Fibroblast of lung (primary cell): ENCODE measurements at regions not wholly inside any gene's neighbourhood (a gene's known extent, or its start where the extent isn't known, plus 50 kb on each side); places are given as distances from the start of the nearest gene placed in this dataset.
A peak's percentile ranks its signal among the peaks of the same experiment; 100 is the strongest.

Experiments
- DNase-seq, 2 donors: peaks; one replicate each; pipeline versions ENCODE4 v3.0.0 to v3.0.0-alpha.2; 2010; ENCODE audit warnings: low read depth in 2 of 2
- H2AFZ ChIP-seq: 2 replicates; pipeline ENCODE4 v1.5.1; 2012; ENCODE audit warnings: low read length, control low read depth, inconsistent platforms
- H3K27ac ChIP-seq: 2 replicates; pipeline ENCODE4 v1.5.1; 2011; ENCODE audit warnings: low read length, control low read depth; ENCODE audit not compliant: insufficient read depth
- H3K27me3 ChIP-seq: 2 replicates; pipeline ENCODE4 v1.5.1; 2011; ENCODE audit warnings: mild to moderate bottlenecking, low read length; ENCODE audit not compliant: control insufficient read depth, insufficient read depth
- H3K36me3 ChIP-seq: 2 replicates; pipeline ENCODE4 v1.5.1; 2011; ENCODE audit warnings: low read length; ENCODE audit not compliant: control insufficient read depth, insufficient read depth
- H3K4me1 ChIP-seq: 2 replicates; pipeline ENCODE4 v1.5.1; 2011; ENCODE audit warnings: low read length; ENCODE audit not compliant: control insufficient read depth, insufficient read depth; ENCODE audit errors: extremely low read depth
- H3K4me2 ChIP-seq: 2 replicates; pipeline ENCODE4 v1.5.1; 2011; ENCODE audit warnings: low read length, control low read depth; ENCODE audit not compliant: insufficient read depth; ENCODE audit errors: extremely low read depth
- H3K4me3 ChIP-seq, 4 experiments: fragments of 200-600 bp in 1 of 4; sonication (generic) in 1 of 4; replicated peaks in 1 of 4; 2 replicates each; pipeline ENCODE4 v1.5.1; 2011 to 2016; ENCODE audit warnings: low read length in 4 of 4, low read depth in 3 of 4, mild to moderate bottlenecking in 3 of 4, control low read depth in 2 of 4, inconsistent platforms in 1 of 4, mixed read lengths in 1 of 4; ENCODE audit not compliant: insufficient read depth in 1 of 4; ENCODE audit errors: control extremely low read depth in 1 of 4
- H3K79me2 ChIP-seq: 2 replicates; pipeline ENCODE4 v1.5.1; 2012; ENCODE audit warnings: mild to moderate bottlenecking, low read length, inconsistent platforms; ENCODE audit not compliant: control insufficient read depth, insufficient read depth
- H3K9ac ChIP-seq: 2 replicates; pipeline ENCODE4 v1.5.1; 2011; ENCODE audit warnings: mild to moderate bottlenecking, low read length, control low read depth; ENCODE audit not compliant: insufficient read depth
- H3K9me3 ChIP-seq: 2 replicates; pipeline ENCODE4 v1.5.1; 2012; ENCODE audit warnings: low read depth, low read length; ENCODE audit not compliant: control insufficient read depth, insufficient read depth
- H4K20me1 ChIP-seq: 2 replicates; pipeline ENCODE4 v1.5.1; 2011; ENCODE audit warnings: low read length; ENCODE audit not compliant: control insufficient read depth, insufficient read depth; ENCODE audit errors: extremely low read depth
- CTCF ChIP-seq, 2 donors: IDR thresholded peaks in 1 of 2; conservative IDR thresholded peaks in 1 of 2; 1 replicate in 1 of 2; 2 replicates in 1 of 2; pipeline ENCODE4 v1.5.1; 2011 to 2012; ENCODE audit warnings: low read length in 2 of 2, control low read depth in 1 of 2, inconsistent platforms in 1 of 2, low read depth in 1 of 2, mild to moderate bottlenecking in 1 of 2
- EZH2 ChIP-seq: IDR thresholded peaks from 2 replicates; pipeline ENCODE4 v1.5.1; 2012; ENCODE audit warnings: low read length, control low read depth, mild to moderate bottlenecking; ENCODE audit errors: missing control alignments

GRCh38 chr11:128244871-128245270 is 342.5 kb downstream of the ETS1 start:
- no peaks in the 10 kb centered on the region for H3K9me3 ChIP-seq
- H2AFZ ChIP-seq = no peak overlapping the region
- H3K4me1 ChIP-seq = no peaks in the 10 kb centered on the region
- no peak overlapping the region for H3K4me3 ChIP-seq
- no peaks in the 10 kb centered on the region for H3K36me3 ChIP-seq
- peak in 1 of 2 donors; percentile 18 for DNase-seq
- no peak overlapping the region for H3K27ac ChIP-seq
- TF ChIP-seq CTCF (conservative IDR thresholded peaks at IDR 0.05 in 1 of 2, IDR thresholded peaks at IDR 0.05 in 1 of 2; ENCODE audit: low read depth in 1 of 2, low read length in 2 of 2) (no peak), EZH2 (no peak)
- H4K20me1 ChIP-seq = no peaks in the 10 kb centered on the region
- H3K9ac ChIP-seq = no peak overlapping the region
- no peaks in the 10 kb centered on the region for H3K79me2 ChIP-seq
- H3K27me3 ChIP-seq = no peaks in the 10 kb centered on the region
- no peak overlapping the region for H3K4me2 ChIP-seq

GRCh38 chr11:128242451-128242850 is 344.9 kb downstream of the ETS1 start:
- H3K4me1 ChIP-seq = no peaks in the 10 kb centered on the region
- TF ChIP-seq EZH2 = no peak
- TF ChIP-seq CTCF (conservative IDR thresholded peaks at IDR 0.05 in 1 of 2, IDR thresholded peaks at IDR 0.05 in 1 of 2; ENCODE audit: low read depth in 1 of 2, low read length in 2 of 2) = no peak
- no peaks in the 10 kb centered on the region for H4K20me1 ChIP-seq
- H3K9me3 ChIP-seq = no peaks in the 10 kb centered on the region
- no peak overlapping the region for H2AFZ ChIP-seq
- H3K79me2 ChIP-seq = no peaks in the 10 kb centered on the region
- no peak overlapping the region for H3K27ac ChIP-seq
- H3K9ac ChIP-seq = no peak overlapping the region
- no peaks in the 10 kb centered on the region for H3K27me3 ChIP-seq
- no peak for DNase-seq
- H3K4me2 ChIP-seq = no peak overlapping the region
- no peak overlapping the region for H3K4me3 ChIP-seq
- H3K36me3 ChIP-seq = no peaks in the 10 kb centered on the region

DNA sequence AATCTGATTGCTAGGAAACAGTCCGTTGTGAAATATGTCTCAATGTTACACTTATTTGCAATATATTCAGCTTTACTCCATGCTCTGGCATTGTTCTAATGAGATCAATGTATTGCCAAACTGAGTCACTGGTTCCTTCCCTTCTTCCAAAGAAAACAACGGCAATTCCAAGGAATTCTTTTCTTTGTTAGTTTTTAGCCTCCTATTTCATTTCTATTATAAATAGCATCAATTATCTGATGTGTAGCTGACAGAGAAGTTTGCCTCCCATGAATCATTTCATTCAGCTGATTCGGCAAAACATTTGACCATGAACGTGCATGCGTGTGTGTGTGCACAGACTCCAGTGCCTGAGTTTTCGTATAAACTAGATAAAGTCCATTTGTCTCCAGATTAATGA is 346.8 kb downstream of the ETS1 start:
- no peak overlapping the region for H3K4me2 ChIP-seq
- H3K9ac ChIP-seq = no peak overlapping the region
- H3K36me3 ChIP-seq = no peaks in the 10 kb centered on the region
- peak; percentile 73 to 86 for DNase-seq
- TF ChIP-seq EZH2 = no peak
- no peak for TF ChIP-seq CTCF (conservative IDR thresholded peaks at IDR 0.05 in 1 of 2, IDR thresholded peaks at IDR 0.05 in 1 of 2; ENCODE audit: low read depth in 1 of 2, low read length in 2 of 2)
- H3K27me3 ChIP-seq = no peaks in the 10 kb centered on the region
- H3K9me3 ChIP-seq = no peaks in the 10 kb centered on the region
- H2AFZ ChIP-seq = no peak overlapping the region
- H4K20me1 ChIP-seq = no peaks in the 10 kb centered on the region
- no peak overlapping the region for H3K27ac ChIP-seq
- H3K4me3 ChIP-seq = no peak overlapping the region
- no peaks in the 10 kb centered on the region for H3K79me2 ChIP-seq
- no peaks in the 10 kb centered on the region for H3K4me1 ChIP-seq
